G401.6 (cell line): ENCODE measurements at regions not wholly inside any gene's neighbourhood (a gene's known extent, or its start where the extent isn't known, plus 50 kb on each side); places are given as distances from the start of the nearest gene placed in this dataset.
A peak's percentile ranks its signal among the peaks of the same experiment; 100 is the strongest.
"Not testable (repeated sequence)": the region's sequence is repeated elsewhere in the genome, so short reads cannot be mapped to it uniquely, and the experiment has no call there.

ENCODE experiments used
- FAIRE-seq: peaks from 2 replicates; lab custom pipeline; 2012; peaks lifted over from hg19 to GRCh38; lab: Jason Lieb, UNC

GRCh38 chr1:102500758-102501157, 504.0 kb upstream of the OLFM3 start:
- no peak for FAIRE-seq

GRCh38 chr1:102498929-102499328, 502.2 kb upstream of the OLFM3 start:
- no peak for FAIRE-seq

GRCh38 chr1:102497810-102498209, 501.1 kb upstream of the OLFM3 start:
- not testable (repeated sequence) for FAIRE-seq

GRCh38 chr1:102472520-102472919, 475.8 kb upstream of the OLFM3 start:
- FAIRE-seq: no peak

- FAIRE-seq: no peak
These were observed 474.0 kb upstream of the OLFM3 start for GRCh38 chr1:102470767-102471166.

GRCh38 chr1:102466487-102466886, 469.8 kb upstream of the OLFM3 start:
- no peak for FAIRE-seq

- no peak for FAIRE-seq
These were observed 466.6 kb upstream of the OLFM3 start for GRCh38 chr1:102463328-102463727.

- not testable (repeated sequence) for FAIRE-seq
These were observed 445.6 kb upstream of the OLFM3 start for GRCh38 chr1:102442317-102442716.

- no peak for FAIRE-seq
These were observed 438.8 kb upstream of the OLFM3 start for GRCh38 chr1:102435483-102435882.

GRCh38 chr1:102434421-102434820, 437.7 kb upstream of the OLFM3 start:
- FAIRE-seq: peak; percentile 54

GRCh38 chr1:102431253-102431652, 434.5 kb upstream of the OLFM3 start:
- FAIRE-seq: no peak

- FAIRE-seq: no peak
These were observed 423.3 kb upstream of the OLFM3 start for GRCh38 chr1:102420034-102420433.
